H9 (cell line): ENCODE measurements at regions not wholly inside any gene's neighbourhood (a gene's known extent, or its start where the extent isn't known, plus 50 kb on each side); places are given as distances from the start of the nearest gene placed in this dataset.

Experiments
- DNase-seq: peaks from one replicate; pipeline ENCODE4 v3.0.0-alpha.2; 2017
- H2AFZ ChIP-seq: one replicate; pipeline ENCODE4 v1.6.1; 2013; ENCODE audit warnings: mild to moderate bottlenecking, low read length, control low read depth, moderate library complexity
- H2AK5ac ChIP-seq: 2 replicates; pipeline ENCODE4 v1.6.1; 2013; ENCODE audit warnings: low read length, control low read depth, mixed read lengths; ENCODE audit not compliant: insufficient read length
- H2BK120ac ChIP-seq: one replicate; pipeline ENCODE4 v1.6.1; 2013; ENCODE audit warnings: low read depth, mild to moderate bottlenecking, low read length, control low read depth, inconsistent platforms; ENCODE audit not compliant: poor library complexity, severe bottlenecking
- H2BK12ac ChIP-seq: 2 replicates; pipeline ENCODE4 v1.6.1; 2013; ENCODE audit warnings: low read length, control low read depth, mixed read lengths, low read depth; ENCODE audit not compliant: insufficient read length
- H2BK15ac ChIP-seq: 2 replicates; pipeline ENCODE4 v1.6.1; 2013; ENCODE audit warnings: low read depth, low read length, control low read depth
- H2BK20ac ChIP-seq: one replicate; pipeline ENCODE4 v1.6.1; 2013; ENCODE audit warnings: low read depth, mild to moderate bottlenecking, low read length, control low read depth, inconsistent platforms; ENCODE audit not compliant: poor library complexity, severe bottlenecking
- H2BK5ac ChIP-seq: 2 replicates; pipeline ENCODE4 v1.6.1; 2013; ENCODE audit warnings: low read length, control low read depth, mixed read lengths; ENCODE audit not compliant: insufficient read length
- H3K14ac ChIP-seq: 2 replicates; pipeline ENCODE4 v1.6.1; 2013; ENCODE audit warnings: low read length, control low read depth; ENCODE audit not compliant: insufficient read depth
- H3K18ac ChIP-seq: 2 replicates; pipeline ENCODE4 v1.6.1; 2013; ENCODE audit warnings: low read depth, mild to moderate bottlenecking, mixed read lengths, low read length, control low read depth; ENCODE audit not compliant: insufficient read length
- H3K23ac ChIP-seq: 2 replicates; pipeline ENCODE4 v1.6.1; 2013; ENCODE audit warnings: low read length, control low read depth, mixed read lengths, low read depth; ENCODE audit not compliant: insufficient read length
- H3K23me2 ChIP-seq: 2 replicates; pipeline ENCODE4 v1.6.1; 2013; ENCODE audit warnings: low read depth, mild to moderate bottlenecking, mixed read lengths, low read length, control low read depth; ENCODE audit not compliant: insufficient read length, poor library complexity, severe bottlenecking
- H3K27ac ChIP-seq: 2 replicates; pipeline ENCODE4 v1.5.1; 2013; ENCODE audit warnings: low read length, control low read depth, mixed read lengths, low read depth; ENCODE audit not compliant: insufficient read length
- H3K27me3 ChIP-seq: 2 replicates; pipeline ENCODE4 v1.6.1; 2013; ENCODE audit warnings: low read length, control low read depth, inconsistent platforms; ENCODE audit not compliant: insufficient read depth
- H3K4ac ChIP-seq: 2 replicates; pipeline ENCODE4 v1.6.1; 2013; ENCODE audit warnings: low read depth, mild to moderate bottlenecking, control low read depth, inconsistent platforms, low read length, moderate library complexity
- H3K4me1 ChIP-seq: 2 replicates; pipeline ENCODE4 v1.6.1; 2013; ENCODE audit warnings: low read length, control low read depth, inconsistent platforms; ENCODE audit not compliant: insufficient read depth
- H3K4me2 ChIP-seq: 2 replicates; pipeline ENCODE4 v1.6.1; 2013; ENCODE audit warnings: low read length, control low read depth, mixed read lengths; ENCODE audit not compliant: insufficient read length, insufficient read depth
- H3K56ac ChIP-seq: 2 replicates; pipeline ENCODE4 v1.6.1; 2013; ENCODE audit warnings: low read depth, mild to moderate bottlenecking, mixed read lengths, low read length, control low read depth; ENCODE audit not compliant: insufficient read length
- H3K79me1 ChIP-seq: 2 replicates; pipeline ENCODE4 v1.6.1; 2013; ENCODE audit warnings: low read depth, mild to moderate bottlenecking, moderate library complexity, low read length, control low read depth, inconsistent platforms; ENCODE audit not compliant: insufficient read depth, poor library complexity, severe bottlenecking
- H3K79me2 ChIP-seq: 2 replicates; pipeline ENCODE4 v1.6.1; 2013; ENCODE audit warnings: low read length, control low read depth, inconsistent platforms; ENCODE audit not compliant: insufficient read depth
- H3K9ac ChIP-seq: 2 replicates; pipeline ENCODE4 v1.6.1; 2013; ENCODE audit warnings: low read length, control low read depth, mixed read lengths; ENCODE audit not compliant: insufficient read length; ENCODE audit errors: extremely low read depth
- H3K9me3 ChIP-seq: one replicate; pipeline ENCODE4 v1.6.1; 2013; ENCODE audit warnings: low read depth, low read length, inconsistent platforms; ENCODE audit not compliant: control insufficient read depth
- H3T11ph ChIP-seq: one replicate; pipeline ENCODE4 v1.6.1; 2013; ENCODE audit warnings: mild to moderate bottlenecking, low read length, control low read depth, inconsistent platforms
- H4K20me1 ChIP-seq: one replicate; pipeline ENCODE4 v1.6.1; 2013; ENCODE audit not compliant: control insufficient read depth, insufficient read length, insufficient read depth
- H4K5ac ChIP-seq: 2 replicates; pipeline ENCODE4 v1.6.1; 2013; ENCODE audit warnings: low read depth, mild to moderate bottlenecking, mixed read lengths, low read length, control low read depth; ENCODE audit not compliant: insufficient read length
- H4K8ac ChIP-seq: replicated peaks from 2 replicates; pipeline ENCODE4 v1.6.1; 2013; ENCODE audit warnings: low read length, control low read depth, mixed read lengths, low read depth; ENCODE audit not compliant: insufficient read length
- H4K91ac ChIP-seq: 2 replicates; pipeline ENCODE4 v1.6.1; 2013; ENCODE audit warnings: low read depth, mild to moderate bottlenecking, moderate library complexity, mixed read lengths, low read length, control low read depth; ENCODE audit not compliant: insufficient read length
- H3K27ac Mint-ChIP-seq, 3 experiments: 2 replicates in 2 of 3; 3 replicates in 1 of 3; pipeline ENCODE4 v1.8.0; 2020 to 2021; ENCODE audit warnings: mixed read lengths in 3 of 3, mild to moderate bottlenecking in 1 of 3, moderate library complexity in 1 of 3
- H3K27me3 Mint-ChIP-seq: 2 replicates; pipeline ENCODE4 v1.8.0; 2021; ENCODE audit warnings: low read depth, mild to moderate bottlenecking, moderate library complexity, mixed read lengths
- H3K36me3 Mint-ChIP-seq, 3 experiments: 2 replicates in 2 of 3; 3 replicates in 1 of 3; pipeline ENCODE4 v1.8.0; 2020 to 2021; ENCODE audit warnings: low read depth in 3 of 3, mixed read lengths in 3 of 3; ENCODE audit not compliant: insufficient read depth in 1 of 3
- H3K4me1 Mint-ChIP-seq, 2 experiments: 2 replicates each; pipeline ENCODE4 v1.8.0; 2020; ENCODE audit warnings: mixed read lengths in 2 of 2
- H3K4me3 Mint-ChIP-seq, 2 experiments: 2 replicates in 1 of 2; 3 replicates in 1 of 2; pipeline ENCODE4 v1.8.0; 2020 to 2021; ENCODE audit warnings: mild to moderate bottlenecking in 2 of 2, mixed read lengths in 2 of 2, moderate library complexity in 1 of 2
- H3K9me3 Mint-ChIP-seq, 2 experiments: 2 replicates in 1 of 2; 3 replicates in 1 of 2; pipeline ENCODE4 v1.8.0; 2020; ENCODE audit warnings: mild to moderate bottlenecking in 2 of 2, mixed read lengths in 2 of 2, moderate library complexity in 1 of 2
- CTCF ChIP-seq: fragments of 200-600 bp; sonication (generic); conservative IDR thresholded peaks from 3 replicates; pipeline ENCODE4 v1.8.0; 2021; ENCODE audit warnings: antibody characterized with exemption, mild to moderate bottlenecking
- WGBS: extraction: QIAGEN DNeasy Blood & Tissue Kit; methylation state at CpG from one replicate; pipeline ENCODE4 v1.1.7; 2013; ENCODE audit warnings: missing lambda C conversion rate, low lambda C conversion rate, mixed read lengths; ENCODE audit not compliant: insufficient read length; ENCODE audit errors: extremely low coverage; 5-methylcytosine and 5-hydroxymethylcytosine counted together

- Histone ChIP-seq H2AFZ (no peak overlapping the region), H3K4me2 (no peak overlapping the region), H3K23me2 (no peaks in the 10 kb centered on the region), H3K79me1 (no peaks in the 10 kb centered on the region), H3K56ac (no peak overlapping the region), H3K23ac (no peak overlapping the region), H2BK20ac (no peak overlapping the region), H3K4ac (no peak overlapping the region), H4K20me1 (no peaks in the 10 kb centered on the region), H3K4me1 (no peaks in the 10 kb centered on the region), H2AK5ac (no peak overlapping the region), H2BK12ac (no peak overlapping the region), H2BK5ac (no peak overlapping the region), H3K14ac (no peak overlapping the region), H3K9me3 (no peaks in the 10 kb centered on the region), H3K27me3 (no peaks in the 10 kb centered on the region), H4K8ac (no peak overlapping the region), H2BK15ac (no peak overlapping the region), H3T11ph (no peak overlapping the region), H3K18ac (no peak overlapping the region), H2BK120ac (no peak overlapping the region), H3K79me2 (no peaks in the 10 kb centered on the region), H3K27ac (no peak overlapping the region), H4K91ac (no peak overlapping the region), H3K9ac (no peak overlapping the region), H4K5ac (no peak overlapping the region)
- H3K4me1 Mint-ChIP-seq: peaks cover 0 to 7% of the 10 kb centered on the region in 2 experiments; a peak in 1 of 4 replicates
- no peaks in the 10 kb centered on the region for H3K27me3 Mint-ChIP-seq
- DNase-seq: peak; percentile 39
- H3K27ac Mint-ChIP-seq: no peak overlapping the region; a peak in 2 of 7 replicates
- WGBS: no CpG with 5 or more reads among the region's 10 CpGs
- peaks cover 4 to 10% of the 10 kb centered on the region in 2 experiments; a peak in 4 of 5 replicates for H3K9me3 Mint-ChIP-seq
- TF ChIP-seq CTCF: no peak
- H3K4me3 Mint-ChIP-seq: no peak overlapping the region
- H3K36me3 Mint-ChIP-seq: peaks cover 6 to 13% (median 8%) of the 10 kb centered on the region in 3 experiments
These were observed 464.7 kb upstream of the TOM1L1 start for GRCh38 chr17:54435966-54436365.
